Spleen (tissue), 7 donors: ENCODE measurements at regions not wholly inside any gene's neighbourhood (a gene's known extent, or its start where the extent isn't known, plus 50 kb on each side); places are given as distances from the start of the nearest gene placed in this dataset.

Experiments used
- POLR2AphosphoS5 ChIP-seq, 3 donors: sonication (generic); formaldehyde crosslinking; IDR thresholded peaks; one replicate each; pipeline ENCODE4 v1.5.1; 2017; ENCODE audit warnings: antibody characterized with exemption in 3 of 3
- TF ChIP-seq, protein P1 (sequence below), 11 experiments: fragments of 200-600 bp in 7 of 11; fragments of 450-650 bp in 4 of 11; sonication (generic) in 4 of 11; IDR thresholded peaks in 8 of 11; conservative IDR thresholded peaks in 3 of 11; 1 replicate in 7 of 11; 2 replicates in 4 of 11; pipeline versions ENCODE4 v1.4.0 to v1.8.0; 2016 to 2021; ENCODE audit warnings: antibody characterized with exemption in 11 of 11, inconsistent platforms in 4 of 11, mild to moderate bottlenecking in 1 of 11
- donor health status: DM: no; HTN: no; CAD: no; lungs with moderate emphysema.
- donor health status: DM: no; HTN: no; CAD: no.
- donor health status: DM: no; HTN: no; CAD: no.

- TF ChIP-seq, protein P1, sequence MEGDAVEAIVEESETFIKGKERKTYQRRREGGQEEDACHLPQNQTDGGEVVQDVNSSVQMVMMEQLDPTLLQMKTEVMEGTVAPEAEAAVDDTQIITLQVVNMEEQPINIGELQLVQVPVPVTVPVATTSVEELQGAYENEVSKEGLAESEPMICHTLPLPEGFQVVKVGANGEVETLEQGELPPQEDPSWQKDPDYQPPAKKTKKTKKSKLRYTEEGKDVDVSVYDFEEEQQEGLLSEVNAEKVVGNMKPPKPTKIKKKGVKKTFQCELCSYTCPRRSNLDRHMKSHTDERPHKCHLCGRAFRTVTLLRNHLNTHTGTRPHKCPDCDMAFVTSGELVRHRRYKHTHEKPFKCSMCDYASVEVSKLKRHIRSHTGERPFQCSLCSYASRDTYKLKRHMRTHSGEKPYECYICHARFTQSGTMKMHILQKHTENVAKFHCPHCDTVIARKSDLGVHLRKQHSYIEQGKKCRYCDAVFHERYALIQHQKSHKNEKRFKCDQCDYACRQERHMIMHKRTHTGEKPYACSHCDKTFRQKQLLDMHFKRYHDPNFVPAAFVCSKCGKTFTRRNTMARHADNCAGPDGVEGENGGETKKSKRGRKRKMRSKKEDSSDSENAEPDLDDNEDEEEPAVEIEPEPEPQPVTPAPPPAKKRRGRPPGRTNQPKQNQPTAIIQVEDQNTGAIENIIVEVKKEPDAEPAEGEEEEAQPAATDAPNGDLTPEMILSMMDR (IDR thresholded peaks at IDR 0.05 in 8 of 11, conservative IDR thresholded peaks at IDR 0.05 in 3 of 11): no peak
- TF ChIP-seq POLR2AphosphoS5 (IDR thresholded peaks at IDR 0.05): no peak
Observed at GRCh38 chr14:96627386-96627785, 125.2 kb downstream of the PAPOLA start.
